ENCODE measurements at regions not wholly inside any gene's neighbourhood (a gene's known extent, or its start where the extent isn't known, plus 50 kb on each side); places are given as distances from the start of the nearest gene placed in this dataset.

DNA sequence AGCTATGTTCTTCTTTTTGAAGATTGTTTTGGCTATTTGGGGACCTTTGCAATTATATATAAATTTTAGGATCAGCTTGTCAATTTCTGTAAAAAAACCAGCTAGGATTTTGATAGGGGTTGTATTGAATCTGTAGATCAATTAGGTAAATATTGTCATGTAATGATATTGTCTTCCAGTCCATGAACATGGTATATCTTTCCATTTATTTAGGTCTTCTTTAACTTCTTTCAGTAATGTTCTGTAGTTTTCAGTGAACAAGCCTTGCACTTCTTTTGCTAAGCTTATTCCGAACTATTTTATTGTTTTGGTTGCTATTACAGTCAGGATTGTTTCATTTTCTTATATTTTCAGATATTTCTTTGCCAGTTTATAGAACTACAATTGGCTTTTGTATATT lies 175.8 kb upstream of the RARB start:
- H3K27me3 Mint-ChIP-seq, result no peaks in the 10 kb centered on the region
- no peak for ATAC-seq (replicated peaks)
- H3K36me3 Mint-ChIP-seq (ENCODE audit: low read depth), result no peaks in the 10 kb centered on the region
- no peak overlapping the region for H3K27ac Mint-ChIP-seq
- peaks cover 20% of the 10 kb centered on the region for H3K9me3 Mint-ChIP-seq
- H3K4me3 Mint-ChIP-seq, result no peak overlapping the region
- H3K4me1 Mint-ChIP-seq, result no peaks in the 10 kb centered on the region

DNA sequence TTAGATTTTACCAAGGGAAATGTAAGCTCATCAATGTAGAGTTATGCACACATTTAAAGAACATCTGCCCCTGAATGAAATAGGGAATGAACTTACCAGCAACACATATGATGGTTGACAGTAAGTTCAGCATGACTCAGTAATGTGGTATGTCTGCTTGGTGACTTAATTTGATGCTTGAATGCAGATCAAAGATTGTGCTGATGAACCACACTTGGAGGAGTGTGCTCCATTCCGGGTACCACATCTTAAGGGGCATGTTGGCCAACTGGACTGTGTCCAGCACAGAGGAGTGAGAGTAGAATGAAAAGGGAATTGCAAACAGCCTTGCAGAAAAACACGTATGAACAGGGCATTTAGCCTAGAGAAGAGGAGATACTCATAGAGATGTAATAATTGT lies 171.0 kb upstream of the RARB start:
- Mint-ChIP-seq H3K4me1 (no peaks in the 10 kb centered on the region), H3K36me3 (ENCODE audit: low read depth) (no peaks in the 10 kb centered on the region), H3K27me3 (no peaks in the 10 kb centered on the region), H3K4me3 (no peak overlapping the region), H3K9me3 (peaks cover 8% of the 10 kb centered on the region), H3K27ac (no peak overlapping the region)
- ATAC-seq (replicated peaks), result no peak

DNA sequence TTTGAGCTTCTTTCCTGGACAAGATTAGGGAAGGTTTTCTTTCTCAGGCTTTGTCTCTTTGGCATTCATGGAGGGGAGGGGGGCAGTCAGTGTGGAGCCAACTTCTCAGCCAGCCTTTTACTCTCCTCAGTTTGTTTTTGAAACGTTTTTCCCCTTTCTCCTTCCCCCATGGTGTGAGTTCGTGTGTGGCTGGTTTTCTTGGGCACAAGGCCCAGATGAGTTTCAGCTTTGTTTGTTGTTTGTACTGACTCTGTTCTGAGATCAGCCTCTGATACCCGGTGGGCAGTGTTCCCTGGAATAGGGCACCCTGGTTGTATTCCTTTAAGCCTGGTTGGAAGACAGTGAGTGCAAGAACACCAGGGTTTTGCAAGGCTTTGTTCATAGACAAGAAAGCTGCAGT lies 168.2 kb upstream of the RARB start:
- Mint-ChIP-seq H3K4me3 (no peak overlapping the region), H3K4me1 (no peaks in the 10 kb centered on the region), H3K9me3 (peaks cover 15% of the 10 kb centered on the region), H3K36me3 (ENCODE audit: low read depth) (no peaks in the 10 kb centered on the region), H3K27me3 (no peaks in the 10 kb centered on the region), H3K27ac (no peak overlapping the region)
- no peak for ATAC-seq (replicated peaks)

DNA sequence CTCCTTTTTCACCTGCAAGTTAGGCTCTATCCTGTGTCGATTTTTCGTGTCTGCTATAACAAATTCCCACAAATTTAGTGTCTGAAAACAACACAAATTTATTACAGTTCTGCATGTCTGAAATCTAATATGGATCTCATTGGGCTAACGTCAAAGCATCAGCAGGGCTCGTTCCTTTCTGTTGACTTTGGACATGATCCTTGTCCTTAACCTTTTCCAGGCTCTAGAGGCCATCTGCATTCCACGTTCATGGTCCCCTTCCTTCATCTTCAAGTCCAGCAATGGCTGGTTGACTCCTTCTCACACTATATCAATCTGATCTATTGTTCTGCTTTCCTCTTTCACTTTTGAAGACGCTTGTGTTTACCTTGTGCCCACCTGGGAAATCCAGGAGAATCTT lies 165.7 kb upstream of the RARB start:
- H3K9me3 Mint-ChIP-seq, result peaks cover 15% of the 10 kb centered on the region
- H3K36me3 Mint-ChIP-seq (ENCODE audit: low read depth), result no peaks in the 10 kb centered on the region
- H3K27me3 Mint-ChIP-seq, result no peaks in the 10 kb centered on the region
- no peaks in the 10 kb centered on the region for H3K4me1 Mint-ChIP-seq
- ATAC-seq (replicated peaks), result no peak
- H3K4me3 Mint-ChIP-seq, result no peak overlapping the region
- H3K27ac Mint-ChIP-seq, result no peak overlapping the region

DNA sequence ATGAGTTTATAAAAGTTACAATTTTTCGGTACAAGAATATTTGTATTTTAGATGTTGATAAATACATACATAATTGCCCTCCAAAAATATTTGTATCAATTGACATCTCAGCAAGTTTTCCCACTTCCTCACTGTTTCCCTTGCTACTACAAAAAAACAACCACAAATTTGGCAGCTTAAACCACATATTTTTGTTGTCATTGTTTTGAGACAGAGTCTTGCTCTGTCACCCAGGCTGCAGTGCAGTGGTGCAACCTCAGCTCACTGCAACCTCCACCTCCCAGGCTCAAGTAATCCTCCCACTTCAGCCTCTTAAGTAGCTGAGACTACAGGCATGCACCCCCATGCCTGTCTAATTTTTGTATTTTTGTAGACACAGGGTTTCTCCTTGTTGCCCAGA lies 162.8 kb upstream of the RARB start:
- Mint-ChIP-seq H3K4me3 (no peak overlapping the region), H3K27ac (no peak overlapping the region)
- ATAC-seq (replicated peaks), result no peak

DNA sequence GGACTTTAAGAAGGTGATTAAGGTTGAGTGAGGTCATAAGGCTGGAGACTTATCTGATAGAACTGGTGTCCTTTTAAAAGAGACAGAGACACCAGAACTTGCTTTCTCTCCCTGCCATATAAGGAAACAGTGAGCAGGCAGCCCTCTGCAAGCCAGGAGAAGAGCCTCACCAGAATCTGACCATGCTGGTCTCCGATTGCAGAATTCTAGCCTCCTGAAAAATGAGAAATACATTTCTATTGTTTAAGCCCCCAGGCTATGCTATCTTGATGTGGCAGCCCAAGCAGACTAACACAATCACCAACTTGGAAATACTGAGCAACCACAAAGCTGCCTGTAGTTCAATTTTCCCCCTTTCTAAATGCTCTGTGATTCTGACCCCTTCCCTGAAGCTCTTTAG lies 161.4 kb upstream of the RARB start:
- Mint-ChIP-seq H3K27me3 (no peaks in the 10 kb centered on the region), H3K36me3 (ENCODE audit: low read depth) (no peaks in the 10 kb centered on the region), H3K27ac (no peak overlapping the region), H3K4me1 (no peaks in the 10 kb centered on the region), H3K9me3 (peaks cover 10% of the 10 kb centered on the region), H3K4me3 (no peak overlapping the region)
- no peak for ATAC-seq (replicated peaks)

More for the DNA sequence above, 162.8 kb upstream of the RARB start:
- no peaks in the 10 kb centered on the region for H3K4me1 Mint-ChIP-seq
- H3K36me3 Mint-ChIP-seq (ENCODE audit: low read depth), result no peaks in the 10 kb centered on the region
- peaks cover 10% of the 10 kb centered on the region for H3K9me3 Mint-ChIP-seq
- H3K27me3 Mint-ChIP-seq, result no peaks in the 10 kb centered on the region

DNA sequence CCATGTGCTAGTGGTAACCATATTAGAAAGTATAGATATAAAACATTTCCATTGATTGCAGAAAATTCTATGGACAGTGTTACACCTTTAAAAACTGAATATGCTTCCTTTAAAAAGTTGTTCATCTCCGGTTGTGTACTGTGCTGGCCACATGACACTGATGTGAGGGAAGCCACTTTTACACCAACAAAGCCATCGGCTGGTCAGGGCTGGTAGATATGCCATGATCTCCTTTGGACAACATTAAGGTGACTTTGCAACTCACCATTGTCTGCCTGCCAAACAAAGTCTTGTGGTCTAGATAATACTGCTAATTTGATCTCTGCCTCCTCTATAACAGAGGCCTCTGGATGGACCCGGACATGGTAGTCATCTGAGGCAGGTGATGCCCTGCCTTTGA lies 156.0 kb upstream of the RARB start:
- H3K36me3 Mint-ChIP-seq (ENCODE audit: low read depth), result no peaks in the 10 kb centered on the region
- H3K27me3 Mint-ChIP-seq, result no peaks in the 10 kb centered on the region
- no peak for ATAC-seq (replicated peaks)
- no peaks in the 10 kb centered on the region for H3K4me1 Mint-ChIP-seq
- no peaks in the 10 kb centered on the region for H3K9me3 Mint-ChIP-seq
- H3K27ac Mint-ChIP-seq, result no peak overlapping the region
- no peak overlapping the region for H3K4me3 Mint-ChIP-seq

DNA sequence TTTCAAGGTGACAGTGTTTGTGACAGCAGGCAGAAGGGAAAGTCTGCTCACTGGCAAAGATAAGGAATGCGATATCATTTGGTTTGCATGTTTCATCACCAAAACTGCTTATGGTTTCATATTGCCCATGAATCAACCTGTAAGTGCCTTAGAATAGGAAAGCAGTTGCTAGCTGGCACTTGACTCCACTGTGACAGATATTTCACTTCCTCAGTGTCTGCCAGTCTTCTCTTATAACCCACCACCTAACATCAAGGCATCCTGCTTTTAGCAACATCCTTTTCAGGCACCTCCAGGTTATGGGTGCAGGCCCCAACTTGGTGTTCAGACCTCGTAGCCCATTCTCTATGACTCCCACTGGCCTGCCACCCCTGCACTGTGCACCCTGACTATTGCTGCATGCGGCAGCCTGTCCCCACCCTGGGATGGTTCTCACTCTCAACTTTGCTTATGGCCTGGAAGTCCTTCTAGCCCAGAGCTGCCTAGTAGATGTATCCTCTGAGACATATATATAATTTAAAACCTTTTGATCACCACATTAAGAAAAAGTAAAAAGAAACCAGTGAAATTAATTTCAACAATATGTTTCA lies 154.4 kb upstream of the RARB start:
- no peaks in the 10 kb centered on the region for H3K27me3 Mint-ChIP-seq

DNA sequence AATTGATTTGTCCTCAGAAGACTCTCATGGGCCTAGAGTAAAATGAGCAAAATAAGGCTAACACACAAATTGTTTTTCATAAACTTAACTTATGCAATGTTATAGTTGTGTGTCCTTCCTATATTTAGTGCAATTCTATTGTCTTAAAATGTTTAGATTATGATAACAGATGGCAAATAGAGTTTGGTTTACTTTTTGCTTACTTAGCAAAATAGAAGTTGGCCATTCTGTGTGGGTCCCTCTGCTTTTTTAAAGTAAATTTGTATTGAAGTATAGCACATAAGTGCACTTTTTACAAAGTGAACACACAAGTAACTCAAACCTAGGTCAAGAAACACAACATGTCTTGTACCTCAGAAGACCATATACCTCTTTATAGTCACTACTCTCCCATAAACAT lies 150.6 kb upstream of the RARB start:
- no peak for ATAC-seq (replicated peaks)
- Mint-ChIP-seq H3K4me1 (no peaks in the 10 kb centered on the region), H3K27me3 (no peaks in the 10 kb centered on the region), H3K27ac (no peak overlapping the region), H3K36me3 (ENCODE audit: low read depth) (no peaks in the 10 kb centered on the region), H3K9me3 (peaks cover 3% of the 10 kb centered on the region), H3K4me3 (no peak overlapping the region)

More for the DNA sequence above, 154.4 kb upstream of the RARB start:
- no peak for ATAC-seq (replicated peaks)
- H3K27ac Mint-ChIP-seq, result no peak overlapping the region
- no peak overlapping the region for H3K4me3 Mint-ChIP-seq
- H3K9me3 Mint-ChIP-seq, result no peaks in the 10 kb centered on the region
- H3K4me1 Mint-ChIP-seq, result no peaks in the 10 kb centered on the region
- H3K36me3 Mint-ChIP-seq (ENCODE audit: low read depth), result no peaks in the 10 kb centered on the region

DNA sequence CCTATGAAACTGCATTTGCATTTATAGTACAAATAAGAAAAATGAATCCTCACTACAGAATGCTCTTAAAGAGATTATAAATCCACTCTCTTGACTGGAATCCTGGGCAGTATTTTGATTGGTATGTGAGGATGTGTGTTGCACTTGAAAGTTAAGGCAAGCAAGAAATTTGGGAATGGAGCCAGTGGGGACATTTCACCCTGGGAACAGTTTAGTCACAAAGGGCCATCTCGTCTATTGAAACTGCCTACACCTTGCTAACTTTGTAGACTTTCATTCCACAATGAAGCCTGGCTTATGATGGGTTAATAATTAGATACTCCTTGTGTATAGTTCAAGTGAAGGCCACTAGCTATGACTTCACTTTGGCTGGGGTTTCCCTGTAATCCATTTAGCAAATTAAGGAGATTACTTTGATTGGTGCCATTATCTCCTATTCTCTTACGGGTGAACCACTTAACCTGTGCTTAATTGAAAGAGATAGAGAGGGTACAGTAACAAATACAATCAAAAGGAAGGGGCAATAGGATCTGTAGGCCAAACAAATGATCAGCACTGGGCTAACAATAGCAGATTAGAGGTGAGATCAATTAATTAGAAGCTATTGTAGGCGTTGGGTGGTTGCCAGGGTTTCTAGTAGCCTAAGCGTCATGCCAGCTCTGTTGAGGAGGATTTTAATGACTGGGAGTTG lies 146.9 kb upstream of the RARB start:
- no peak overlapping the region for H3K27ac Mint-ChIP-seq
- no peaks in the 10 kb centered on the region for H3K27me3 Mint-ChIP-seq
- ATAC-seq (replicated peaks), result no peak
- H3K9me3 Mint-ChIP-seq, result peaks cover 3% of the 10 kb centered on the region
- no peaks in the 10 kb centered on the region for H3K4me1 Mint-ChIP-seq
- H3K4me3 Mint-ChIP-seq, result no peak overlapping the region
- H3K36me3 Mint-ChIP-seq (ENCODE audit: low read depth), result no peaks in the 10 kb centered on the region

DNA sequence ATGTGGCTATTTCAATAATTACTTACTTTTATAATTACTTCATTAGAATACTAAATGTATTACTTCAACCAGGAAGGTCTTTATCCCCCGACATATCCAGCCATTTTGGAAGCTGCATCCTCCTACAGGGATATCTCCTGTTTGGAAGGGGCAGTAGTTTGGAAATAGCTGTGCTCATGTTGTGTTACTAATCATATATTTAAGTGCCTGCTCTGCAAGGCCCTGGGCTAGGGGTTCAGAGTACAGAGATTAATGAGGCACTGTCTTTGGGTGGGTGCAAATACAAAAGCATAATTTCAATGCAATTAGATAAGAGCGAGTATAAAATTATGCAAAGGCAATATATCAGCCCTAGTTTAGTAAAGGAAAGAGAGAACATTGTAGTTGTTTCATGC lies 146.3 kb upstream of the RARB start:
- Mint-ChIP-seq H3K27ac (no peak overlapping the region), H3K4me1 (no peaks in the 10 kb centered on the region), H3K4me3 (no peak overlapping the region), H3K27me3 (no peaks in the 10 kb centered on the region), H3K9me3 (peaks cover 3% of the 10 kb centered on the region), H3K36me3 (ENCODE audit: low read depth) (no peaks in the 10 kb centered on the region)
- ATAC-seq (replicated peaks), result no peak

DNA sequence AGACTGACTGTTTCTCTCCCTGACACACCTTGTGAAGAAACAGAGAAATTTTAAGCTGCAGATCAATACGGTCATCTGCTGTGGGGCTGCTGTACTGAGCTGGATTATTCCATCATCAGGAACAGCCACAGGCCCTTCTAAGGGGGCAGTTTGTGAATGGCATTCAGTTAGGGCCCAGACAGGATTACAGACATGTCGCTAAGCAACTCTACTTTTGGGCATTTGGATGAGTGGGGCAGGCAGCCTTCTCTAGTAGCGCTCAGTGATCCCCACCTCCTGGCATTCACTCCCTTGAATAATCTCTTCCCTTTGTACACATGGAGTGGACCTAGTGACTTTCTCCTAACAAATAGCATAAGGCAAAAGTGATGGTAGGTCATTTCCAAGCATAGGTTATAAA lies 144.4 kb upstream of the RARB start:
- no peaks in the 10 kb centered on the region for H3K36me3 Mint-ChIP-seq (ENCODE audit: low read depth)
- no peaks in the 10 kb centered on the region for H3K4me1 Mint-ChIP-seq
- no peak overlapping the region for H3K27ac Mint-ChIP-seq
- no peaks in the 10 kb centered on the region for H3K27me3 Mint-ChIP-seq
- H3K4me3 Mint-ChIP-seq, result no peak overlapping the region
- no peak for ATAC-seq (replicated peaks)
- peaks cover 3% of the 10 kb centered on the region for H3K9me3 Mint-ChIP-seq

DNA sequence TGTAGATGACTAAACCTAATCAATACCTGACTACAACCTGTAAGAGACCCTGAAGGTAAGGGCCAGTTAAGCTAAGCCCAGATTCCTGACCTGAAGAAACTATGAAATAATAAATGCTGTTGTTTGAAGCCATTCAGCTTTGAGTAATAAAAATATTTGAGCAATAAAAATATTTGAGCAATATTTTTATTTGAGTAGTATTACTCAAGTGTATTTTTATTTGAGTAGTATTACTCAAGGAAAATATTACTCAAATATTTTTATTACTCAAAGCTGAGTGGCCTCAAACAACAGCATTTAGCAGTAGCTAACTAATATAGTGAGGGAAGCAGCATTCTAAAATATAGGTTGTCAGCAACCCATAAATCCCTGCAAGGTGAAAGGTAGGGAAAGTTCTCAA lies 143.8 kb upstream of the RARB start:
- Mint-ChIP-seq H3K27ac (no peak overlapping the region), H3K27me3 (no peaks in the 10 kb centered on the region), H3K9me3 (peaks cover 3% of the 10 kb centered on the region), H3K36me3 (ENCODE audit: low read depth) (no peaks in the 10 kb centered on the region), H3K4me3 (no peak overlapping the region), H3K4me1 (no peaks in the 10 kb centered on the region)
- ATAC-seq (replicated peaks), result no peak

DNA sequence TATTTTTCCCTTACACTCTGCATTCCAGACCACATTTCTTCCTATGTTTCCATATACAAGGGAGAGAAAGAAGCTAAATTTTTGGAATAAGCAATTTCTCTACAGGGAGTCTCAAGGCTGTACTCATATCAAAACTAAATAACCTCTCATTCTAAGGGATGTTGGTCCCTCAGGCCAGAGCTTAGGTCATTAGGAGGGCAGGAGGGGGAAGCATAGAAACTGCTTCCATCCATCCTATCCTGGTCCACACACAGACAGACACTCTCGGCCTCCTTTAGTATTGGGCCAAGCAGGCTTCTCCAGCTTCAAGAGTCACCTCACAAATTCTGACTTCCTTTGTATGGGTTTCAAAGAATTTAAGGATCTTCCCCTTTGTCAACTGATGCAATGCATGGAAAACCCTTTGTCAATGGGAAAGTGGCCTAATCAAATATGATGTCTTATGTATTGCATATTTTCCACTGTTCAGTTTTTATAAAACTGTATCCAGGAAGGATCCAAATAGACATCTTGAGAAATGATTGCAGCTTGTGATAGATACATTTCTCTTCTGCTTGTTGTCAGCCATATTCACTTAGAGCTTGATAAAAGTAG lies 140.7 kb upstream of the RARB start:
- Mint-ChIP-seq H3K36me3 (ENCODE audit: low read depth) (no peaks in the 10 kb centered on the region), H3K27ac (no peak overlapping the region), H3K4me1 (no peaks in the 10 kb centered on the region), H3K27me3 (no peaks in the 10 kb centered on the region), H3K9me3 (no peaks in the 10 kb centered on the region), H3K4me3 (no peak overlapping the region)
- no peak for ATAC-seq (replicated peaks)

DNA sequence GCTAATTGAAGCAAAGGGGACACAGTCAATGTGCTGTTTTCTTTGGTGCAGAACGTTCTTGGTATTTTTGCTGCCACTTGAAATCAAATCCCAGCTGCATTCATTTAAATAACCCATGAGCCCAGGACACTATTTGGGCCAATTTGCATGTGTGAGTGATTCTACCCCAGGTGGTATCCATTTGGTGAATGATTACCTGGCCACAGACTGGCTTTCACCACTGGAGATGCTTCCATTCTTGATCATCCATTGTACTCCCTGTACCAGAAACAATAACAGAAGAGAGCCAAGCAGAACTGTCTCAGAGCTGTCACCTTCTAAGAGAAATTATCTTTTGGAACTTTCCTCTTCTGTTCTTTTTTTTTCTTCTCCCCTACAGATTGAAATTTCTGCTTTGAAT lies 139.7 kb upstream of the RARB start:
- H3K9me3 Mint-ChIP-seq, result no peaks in the 10 kb centered on the region
- H3K27ac Mint-ChIP-seq, result no peak overlapping the region
- H3K27me3 Mint-ChIP-seq, result no peaks in the 10 kb centered on the region
- H3K4me1 Mint-ChIP-seq, result no peaks in the 10 kb centered on the region
- no peaks in the 10 kb centered on the region for H3K36me3 Mint-ChIP-seq (ENCODE audit: low read depth)
- no peak overlapping the region for H3K4me3 Mint-ChIP-seq
- no peak for ATAC-seq (replicated peaks)

Measured in activated T-helper 17 cell treated with anti-CD3 and anti-CD28 coated beads, Interleukin-2, amount 50 U/mL, for 72 hours (primary cell).